ENCODE measurements at regions not wholly inside any gene's neighbourhood (a gene's known extent, or its start where the extent isn't known, plus 50 kb on each side); places are given as distances from the start of the nearest gene placed in this dataset.
"Not testable (repeated sequence)": the region's sequence is repeated elsewhere in the genome, so short reads cannot be mapped to it uniquely, and the experiment has no call there.

DNA sequence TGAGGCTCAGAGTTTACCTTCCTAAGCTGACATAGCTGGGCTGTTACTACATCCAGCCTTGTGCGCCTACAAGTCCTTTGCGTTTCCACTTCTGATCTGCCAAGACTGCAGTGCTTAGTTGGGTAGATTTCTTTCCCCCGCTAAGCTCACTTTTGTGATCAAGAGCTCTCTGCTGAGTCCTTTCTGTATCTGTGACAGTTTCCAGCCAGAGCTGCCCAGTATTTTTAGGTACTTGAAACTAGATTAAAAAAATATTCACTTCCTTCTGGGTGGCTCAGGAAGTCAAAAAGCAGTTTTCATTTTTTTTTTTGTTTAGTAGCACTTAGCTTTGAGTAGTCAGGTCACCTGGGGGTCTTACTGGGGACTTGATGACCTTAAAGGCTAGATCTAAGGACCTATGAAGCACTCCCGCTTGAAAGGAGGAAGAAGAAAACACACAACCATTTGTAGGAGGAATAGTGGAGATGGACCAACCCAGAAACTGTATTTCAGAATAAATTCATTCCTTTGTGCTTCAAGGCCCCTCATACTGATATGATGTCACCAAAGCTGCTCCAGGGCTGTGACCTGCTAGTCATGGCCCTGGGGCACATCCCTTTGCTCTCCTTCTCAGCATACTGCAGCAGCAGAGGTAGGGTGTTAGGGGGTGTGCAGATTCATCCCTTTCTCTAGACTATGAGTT lies 75.6 kb upstream of the HNF1B start:
- no peak overlapping the region for H3K27ac Mint-ChIP-seq
- no peaks in the 10 kb centered on the region for H3K9me3 Mint-ChIP-seq (ENCODE audit: low read depth)
- peaks cover 6% of the 10 kb centered on the region for H3K27me3 Mint-ChIP-seq
- peaks cover 3% of the 10 kb centered on the region for H3K4me1 Mint-ChIP-seq (ENCODE audit: low read depth)
- no peaks in the 10 kb centered on the region for H3K36me3 Mint-ChIP-seq
- no peak overlapping the region for H3K4me3 Mint-ChIP-seq

- Mint-ChIP-seq H3K36me3 (no peaks in the 10 kb centered on the region), H3K27ac (no peak overlapping the region), H3K9me3 (ENCODE audit: low read depth) (no peaks in the 10 kb centered on the region), H3K27me3 (peaks cover 8% of the 10 kb centered on the region), H3K4me1 (ENCODE audit: low read depth) (peaks cover 4% of the 10 kb centered on the region), H3K4me3 (no peak overlapping the region)
Observed at GRCh38 chr17:37818689-37819088, 73.8 kb upstream of the HNF1B start.

DNA sequence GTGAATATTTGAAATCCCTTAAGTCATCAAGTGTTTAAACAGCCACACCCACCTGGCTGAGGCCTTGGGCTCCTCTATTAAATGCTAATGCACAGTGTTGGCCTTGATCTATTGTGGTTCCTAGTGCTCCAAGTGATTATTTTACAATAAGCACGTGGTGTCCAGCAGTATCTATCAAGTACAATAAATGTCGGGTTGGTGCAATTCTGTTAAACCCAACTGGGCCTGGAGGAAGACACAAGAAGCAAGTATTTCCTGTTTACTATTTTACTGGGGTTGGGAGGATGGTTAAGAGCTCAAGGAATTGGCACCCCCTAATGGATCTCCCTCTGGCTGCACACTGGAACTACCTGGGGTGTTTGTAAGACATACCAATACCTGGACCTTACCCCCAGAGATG lies 72.1 kb upstream of the HNF1B start:
- H3K27me3 Mint-ChIP-seq = peaks cover 12% of the 10 kb centered on the region
- H3K36me3 Mint-ChIP-seq = no peaks in the 10 kb centered on the region
- no peak overlapping the region for H3K4me3 Mint-ChIP-seq
- no peak overlapping the region for H3K27ac Mint-ChIP-seq
- H3K4me1 Mint-ChIP-seq (ENCODE audit: low read depth) = peaks cover 4% of the 10 kb centered on the region
- no peaks in the 10 kb centered on the region for H3K9me3 Mint-ChIP-seq (ENCODE audit: low read depth)

DNA sequence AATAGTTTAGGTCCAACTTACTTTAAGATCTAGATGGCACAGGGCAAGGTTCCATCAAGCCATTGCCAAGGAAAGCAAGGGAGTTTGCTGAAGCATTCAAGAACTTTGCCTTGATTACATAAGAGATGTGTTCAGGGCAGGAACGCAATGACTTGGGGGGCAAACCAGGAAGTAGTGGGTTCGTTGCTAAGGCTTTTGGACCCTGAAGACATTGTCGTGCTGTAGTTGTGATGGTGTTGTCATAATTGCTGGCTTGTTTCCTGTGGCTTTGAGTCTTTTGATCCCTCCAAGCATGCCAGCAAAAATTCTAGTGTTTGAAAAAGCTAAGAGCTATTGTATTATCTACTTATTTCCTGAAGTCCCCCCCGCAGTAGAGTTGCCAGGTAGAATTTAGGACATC lies 70.7 kb upstream of the HNF1B start:
- H3K36me3 Mint-ChIP-seq = no peaks in the 10 kb centered on the region
- no peaks in the 10 kb centered on the region for H3K9me3 Mint-ChIP-seq (ENCODE audit: low read depth)
- H3K27me3 Mint-ChIP-seq = peaks cover 15% of the 10 kb centered on the region
- H3K27ac Mint-ChIP-seq = no peak overlapping the region
- peaks cover 4% of the 10 kb centered on the region for H3K4me1 Mint-ChIP-seq (ENCODE audit: low read depth)
- no peak overlapping the region for H3K4me3 Mint-ChIP-seq

GRCh38 chr17:37813751-37814150 lies 68.9 kb upstream of the HNF1B start:
- Mint-ChIP-seq H3K4me1 (ENCODE audit: low read depth) (peaks cover 4% of the 10 kb centered on the region), H3K27me3 (peaks cover 15% of the 10 kb centered on the region), H3K9me3 (ENCODE audit: low read depth) (no peaks in the 10 kb centered on the region), H3K27ac (no peak overlapping the region), H3K4me3 (no peak overlapping the region), H3K36me3 (no peaks in the 10 kb centered on the region)

GRCh38 chr17:37808846-37809245 lies 64.0 kb upstream of the HNF1B start:
- H3K27ac Mint-ChIP-seq; H3K9me3 Mint-ChIP-seq (ENCODE audit: low read depth); H3K4me3 Mint-ChIP-seq; H3K4me1 Mint-ChIP-seq (ENCODE audit: low read depth); H3K27me3 Mint-ChIP-seq; H3K36me3 Mint-ChIP-seq: not testable (repeated sequence)

- H3K9me3 Mint-ChIP-seq (ENCODE audit: low read depth) = no peaks in the 10 kb centered on the region
- H3K27ac Mint-ChIP-seq = no peak overlapping the region
- H3K4me3 Mint-ChIP-seq = no peak overlapping the region
- H3K27me3 Mint-ChIP-seq = peaks cover 3% of the 10 kb centered on the region
- no peaks in the 10 kb centered on the region for H3K36me3 Mint-ChIP-seq
- H3K4me1 Mint-ChIP-seq (ENCODE audit: low read depth) = no peaks in the 10 kb centered on the region
Observed at GRCh38 chr17:37802712-37803416, 58.0 kb upstream of the HNF1B start.

GRCh38 chr17:37802061-37802595 lies 57.3 kb upstream of the HNF1B start:
- H3K4me1 Mint-ChIP-seq (ENCODE audit: low read depth) = no peaks in the 10 kb centered on the region

DNA sequence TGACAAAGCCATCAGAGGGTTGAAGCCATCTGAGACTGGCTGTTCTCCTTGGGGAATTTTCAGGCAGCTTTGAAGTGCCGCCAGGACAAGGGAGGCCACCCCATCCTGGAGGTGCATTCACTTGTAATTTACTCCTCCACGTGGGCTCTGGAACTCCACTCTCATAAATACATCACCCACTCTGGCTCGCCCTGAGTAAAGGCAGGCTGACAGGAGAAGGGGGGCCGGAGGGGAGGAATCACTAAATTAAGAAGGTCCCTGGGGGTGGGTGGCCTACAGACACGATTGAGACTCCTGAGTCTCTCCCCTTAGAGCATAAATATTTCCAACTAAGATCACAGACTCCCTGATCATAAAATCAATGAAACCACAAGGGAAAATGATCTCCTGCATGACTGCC lies 56.3 kb upstream of the HNF1B start:
- Mint-ChIP-seq H3K27me3 (peaks cover 6% of the 10 kb centered on the region), H3K4me3 (no peak overlapping the region), H3K27ac (no peak overlapping the region), H3K36me3 (no peaks in the 10 kb centered on the region), H3K4me1 (ENCODE audit: low read depth) (no peaks in the 10 kb centered on the region), H3K9me3 (ENCODE audit: low read depth) (no peaks in the 10 kb centered on the region)

More at GRCh38 chr17:37802061-37802595, 57.3 kb upstream of the HNF1B start:
- Mint-ChIP-seq H3K27ac (no peak overlapping the region), H3K9me3 (ENCODE audit: low read depth) (no peaks in the 10 kb centered on the region), H3K27me3 (peaks cover 6% of the 10 kb centered on the region), H3K4me3 (no peak overlapping the region), H3K36me3 (no peaks in the 10 kb centered on the region)

DNA sequence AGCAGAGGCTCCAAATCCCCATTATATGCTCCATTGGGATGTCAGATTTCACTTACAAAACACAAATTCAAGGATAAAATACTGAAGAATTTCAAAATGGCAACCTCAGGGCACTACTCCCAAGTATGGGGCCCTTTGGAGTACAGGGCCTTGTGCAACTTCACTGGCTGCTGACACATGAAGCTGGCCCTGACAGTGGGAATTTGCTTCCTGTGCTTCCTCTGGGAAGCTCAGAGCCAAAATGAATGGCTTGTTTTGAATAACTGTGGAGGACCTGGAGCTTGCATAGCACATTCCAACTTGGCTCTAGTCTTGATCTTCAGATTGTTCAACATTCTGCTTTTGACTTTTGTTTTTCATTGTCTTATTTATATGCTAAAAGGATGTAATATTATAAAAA lies 52.3 kb upstream of the HNF1B start:
- no peak overlapping the region for H3K27ac Mint-ChIP-seq
- H3K27me3 Mint-ChIP-seq = peaks cover 7% of the 10 kb centered on the region

DNA sequence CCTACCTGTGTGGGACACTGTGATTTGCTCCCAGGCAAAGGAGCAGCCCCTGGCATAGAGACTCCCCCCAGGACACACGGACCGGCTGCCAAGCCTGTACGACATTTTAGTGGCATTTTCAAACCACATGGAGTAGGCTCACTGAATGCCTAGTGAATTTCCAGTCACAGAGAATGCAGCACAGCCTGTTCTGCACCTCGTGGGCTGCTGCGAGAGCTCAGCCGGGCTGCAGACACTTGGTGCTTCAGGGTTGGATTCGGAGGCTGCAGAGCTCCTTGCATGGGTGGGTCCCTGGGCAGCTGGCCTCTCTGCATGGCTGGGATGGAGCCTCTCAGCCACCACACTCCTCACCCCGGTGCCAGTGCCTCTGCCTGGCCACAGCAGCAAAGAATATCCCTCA lies 51.2 kb upstream of the HNF1B start:
- no peak overlapping the region for H3K4me3 Mint-ChIP-seq
- H3K27ac Mint-ChIP-seq = no peak overlapping the region
- no peaks in the 10 kb centered on the region for H3K9me3 Mint-ChIP-seq (ENCODE audit: low read depth)
- peaks cover 12% of the 10 kb centered on the region for H3K27me3 Mint-ChIP-seq
- no peaks in the 10 kb centered on the region for H3K4me1 Mint-ChIP-seq (ENCODE audit: low read depth)
- no peaks in the 10 kb centered on the region for H3K36me3 Mint-ChIP-seq

More for the DNA sequence above, 52.3 kb upstream of the HNF1B start:
- Mint-ChIP-seq H3K4me3 (no peak overlapping the region), H3K9me3 (ENCODE audit: low read depth) (no peaks in the 10 kb centered on the region), H3K36me3 (no peaks in the 10 kb centered on the region), H3K4me1 (ENCODE audit: low read depth) (no peaks in the 10 kb centered on the region)
